ENCODE measurements at regions not wholly inside any gene's neighbourhood (a gene's known extent, or its start where the extent isn't known, plus 50 kb on each side); places are given as distances from the start of the nearest gene placed in this dataset.

DNA sequence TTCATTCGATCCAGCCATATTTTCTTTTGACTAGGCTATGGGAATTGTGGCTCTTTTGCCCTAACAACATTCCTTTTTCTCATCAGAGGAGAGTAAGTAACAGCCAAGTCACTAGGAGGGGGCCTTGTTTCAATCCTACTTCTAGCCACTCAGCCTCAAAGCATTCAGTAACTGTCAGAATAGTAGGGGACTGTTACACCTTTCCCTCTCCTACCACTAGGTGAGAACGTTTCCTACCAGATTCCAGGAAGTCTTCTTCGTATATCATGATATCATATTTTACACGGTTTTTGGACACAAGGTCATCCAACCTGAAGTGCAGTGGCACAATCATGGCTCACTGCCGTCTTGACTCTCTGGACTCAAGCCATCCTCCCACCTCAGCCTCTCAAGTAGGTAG is 171.3 kb upstream of the CDH12 start:
- TF ChIP-seq, protein P1, sequence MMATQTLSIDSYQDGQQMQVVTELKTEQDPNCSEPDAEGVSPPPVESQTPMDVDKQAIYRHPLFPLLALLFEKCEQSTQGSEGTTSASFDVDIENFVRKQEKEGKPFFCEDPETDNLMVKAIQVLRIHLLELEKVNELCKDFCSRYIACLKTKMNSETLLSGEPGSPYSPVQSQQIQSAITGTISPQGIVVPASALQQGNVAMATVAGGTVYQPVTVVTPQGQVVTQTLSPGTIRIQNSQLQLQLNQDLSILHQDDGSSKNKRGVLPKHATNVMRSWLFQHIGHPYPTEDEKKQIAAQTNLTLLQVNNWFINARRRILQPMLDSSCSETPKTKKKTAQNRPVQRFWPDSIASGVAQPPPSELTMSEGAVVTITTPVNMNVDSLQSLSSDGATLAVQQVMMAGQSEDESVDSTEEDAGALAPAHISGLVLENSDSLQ (IDR thresholded peaks at IDR 0.05) = no peak
- TF ChIP-seq SP1 (IDR thresholded peaks at IDR 0.05) (no peak), LEF1 (IDR thresholded peaks at IDR 0.05; ENCODE audit: borderline replicate concordance) (no peak), BHLHE40 (IDR thresholded peaks at IDR 0.05; ENCODE audit: borderline replicate concordance) (no peak), NFRKB (IDR thresholded peaks at IDR 0.05) (no peak), ELF4 (IDR thresholded peaks at IDR 0.05) (no peak), FOXK2 (IDR thresholded peaks at IDR 0.05) (no peak), FOXA1 (IDR thresholded peaks at IDR 0.05) (no peak), TARDBP (IDR thresholded peaks at IDR 0.05) (no peak), ARNT (IDR thresholded peaks at IDR 0.05) (no peak), ZNF384 (IDR thresholded peaks at IDR 0.05) (no peak), L3MBTL2 (conservative IDR thresholded peaks at IDR 0.05) (no peak), FOXM1 (IDR thresholded peaks at IDR 0.05; ENCODE audit: borderline replicate concordance) (no peak), SUZ12 (IDR thresholded peaks at IDR 0.05) (no peak)

All from HEK293T (cell line).